A673 (cell line): ENCODE measurements at regions not wholly inside any gene's neighbourhood (a gene's known extent, or its start where the extent isn't known, plus 50 kb on each side); places are given as distances from the start of the nearest gene placed in this dataset.

Source experiments
- CTCF ChIP-seq: fragments of 300-800, 200-600 bp; sonication (generic); conservative IDR thresholded peaks from 2 replicates; pipeline ENCODE4 v1.5.1; 2017; ENCODE audit warnings: low read depth, mild to moderate bottlenecking, antibody characterized with exemption, low read length, moderate library complexity, mixed read lengths
- EZH2 ChIP-seq: fragments of 200-600 bp; sonication (generic); IDR thresholded peaks from 2 replicates; pipeline ENCODE4 v1.6.1; 2017; ENCODE audit warnings: borderline replicate concordance, low read depth, mild to moderate bottlenecking, mixed read lengths, antibody characterized with exemption, low read length; ENCODE audit not compliant: poor library complexity, severe bottlenecking

GRCh38 chr11:112885744-112886433, 75.3 kb upstream of the NCAM1 start:
- TF ChIP-seq CTCF (no peak), EZH2 (no peak)
